ENCODE measurements at regions not wholly inside any gene's neighbourhood (a gene's known extent, or its start where the extent isn't known, plus 50 kb on each side); places are given as distances from the start of the nearest gene placed in this dataset.
"Not testable (repeated sequence)": the region's sequence is repeated elsewhere in the genome, so short reads cannot be mapped to it uniquely, and the experiment has no call there.

DNA sequence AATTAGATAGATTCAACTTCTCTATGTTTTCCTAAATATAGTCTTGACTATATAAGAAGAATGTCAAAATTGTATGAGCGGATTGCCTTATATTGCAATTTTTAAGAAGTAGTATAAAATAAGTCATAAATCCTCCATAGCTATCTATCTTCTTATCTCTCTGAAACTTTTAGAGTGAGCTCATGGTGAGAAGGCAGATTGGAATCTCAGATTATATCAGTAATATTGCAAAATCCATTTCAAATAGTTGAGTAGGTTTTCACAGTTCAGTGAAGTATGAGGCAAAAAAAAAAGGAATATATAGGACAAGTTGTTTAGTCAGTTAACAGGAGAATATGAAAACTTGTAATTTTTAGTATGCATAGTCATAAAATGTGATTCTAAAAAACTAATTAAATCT, 156.4 kb downstream of the FAM174A start:
- Histone ChIP-seq H3K9ac (ENCODE audit: low read depth in 1 of 2, low read length in 2 of 2) (no peak overlapping the region), H3K36me3 (ENCODE audit: control insufficient read depth in 2 of 2, insufficient read depth in 2 of 2, low read length in 2 of 2) (no peaks in the 10 kb centered on the region), H3K9me3 (ENCODE audit: control insufficient read depth in 2 of 2, low read length in 2 of 2) (no peaks in the 10 kb centered on the region), H3K27me3 (ENCODE audit: control insufficient read depth in 2 of 2, insufficient read depth in 2 of 2, low read length in 2 of 2) (no peaks in the 10 kb centered on the region), H3K27ac (ENCODE audit: low read depth in 2 of 2, low read length in 2 of 2) (no peak overlapping the region), H3K4me3 (ENCODE audit: low read length in 2 of 2) (no peak overlapping the region), H3K4me1 (ENCODE audit: control insufficient read depth in 2 of 2, insufficient read depth in 2 of 2, low read length in 2 of 2) (no peaks in the 10 kb centered on the region)

DNA sequence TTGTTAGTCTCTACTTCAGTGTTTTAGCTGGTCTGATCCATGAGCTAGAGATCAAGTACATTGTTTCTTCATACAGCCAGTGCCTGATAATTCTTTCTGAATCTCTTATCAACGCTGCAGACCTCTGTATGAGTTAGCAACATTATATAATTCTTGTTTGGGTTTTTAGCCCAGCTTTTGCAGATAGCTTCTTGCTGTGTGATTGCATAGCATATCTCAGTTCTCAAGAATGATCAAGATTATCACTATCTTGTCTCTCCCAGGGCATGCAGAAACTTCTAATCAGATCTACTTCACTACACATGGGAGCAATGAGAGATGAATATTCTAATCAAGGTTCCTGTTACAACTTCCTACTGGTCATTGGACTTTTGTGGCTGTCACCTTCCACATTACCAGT, 158.3 kb downstream of the FAM174A start:
- H3K4me3 ChIP-seq (ENCODE audit: low read length in 2 of 2) = no peak overlapping the region
- no peaks in the 10 kb centered on the region for H3K9me3 ChIP-seq (ENCODE audit: control insufficient read depth in 2 of 2, low read length in 2 of 2)
- H3K36me3 ChIP-seq (ENCODE audit: control insufficient read depth in 2 of 2, insufficient read depth in 2 of 2, low read length in 2 of 2) = no peaks in the 10 kb centered on the region
- H3K27me3 ChIP-seq (ENCODE audit: control insufficient read depth in 2 of 2, insufficient read depth in 2 of 2, low read length in 2 of 2) = no peaks in the 10 kb centered on the region
- no peaks in the 10 kb centered on the region for H3K4me1 ChIP-seq (ENCODE audit: control insufficient read depth in 2 of 2, insufficient read depth in 2 of 2, low read length in 2 of 2)
- H3K9ac ChIP-seq (ENCODE audit: low read depth in 1 of 2, low read length in 2 of 2) = no peak overlapping the region
- H3K27ac ChIP-seq (ENCODE audit: low read depth in 2 of 2, low read length in 2 of 2) = no peak overlapping the region

DNA sequence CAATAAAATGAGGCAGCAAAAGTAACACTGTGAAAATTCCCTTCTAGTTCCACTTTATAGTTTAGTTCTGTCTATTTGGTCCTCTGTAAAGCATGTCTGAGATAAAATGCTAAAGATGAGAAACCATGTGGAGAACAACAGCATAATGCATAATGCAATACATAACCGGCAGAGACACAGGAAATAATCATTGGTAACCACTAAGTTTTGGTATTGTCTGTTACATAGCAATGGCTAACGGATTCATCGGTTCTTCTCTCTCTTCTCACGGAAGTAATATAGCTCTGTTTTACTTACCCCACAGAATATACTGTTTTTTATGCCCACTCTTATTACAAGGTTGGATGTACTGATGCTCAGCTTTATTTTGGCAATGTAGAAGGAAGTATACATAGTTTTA, 158.9 kb downstream of the FAM174A start:
- Histone ChIP-seq H3K36me3 (ENCODE audit: control insufficient read depth in 2 of 2, insufficient read depth in 2 of 2, low read length in 2 of 2) (no peaks in the 10 kb centered on the region), H3K9ac (ENCODE audit: low read depth in 1 of 2, low read length in 2 of 2) (no peak overlapping the region), H3K27ac (ENCODE audit: low read depth in 2 of 2, low read length in 2 of 2) (no peak overlapping the region), H3K4me3 (ENCODE audit: low read length in 2 of 2) (no peak overlapping the region), H3K27me3 (ENCODE audit: control insufficient read depth in 2 of 2, insufficient read depth in 2 of 2, low read length in 2 of 2) (no peaks in the 10 kb centered on the region), H3K9me3 (ENCODE audit: control insufficient read depth in 2 of 2, low read length in 2 of 2) (no peaks in the 10 kb centered on the region), H3K4me1 (ENCODE audit: control insufficient read depth in 2 of 2, insufficient read depth in 2 of 2, low read length in 2 of 2) (no peaks in the 10 kb centered on the region)

DNA sequence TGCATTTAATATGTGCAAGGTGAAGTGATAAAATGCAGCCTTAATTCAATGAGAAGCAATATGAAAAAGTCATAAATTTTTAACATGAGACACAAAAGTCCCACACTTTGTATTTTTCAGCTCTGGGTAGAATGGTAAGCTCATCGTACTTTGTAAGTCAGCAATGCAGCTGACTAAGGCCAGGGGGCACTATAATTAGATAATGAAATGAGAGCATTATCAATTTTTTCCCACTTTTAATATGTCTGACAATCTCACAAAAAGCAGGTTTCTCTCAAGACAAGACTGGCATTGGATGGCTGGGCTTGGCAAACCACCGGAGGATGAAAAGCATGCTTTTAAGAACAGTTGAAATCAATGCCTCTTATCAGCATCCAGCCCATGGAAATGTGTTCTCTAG, 162.8 kb downstream of the FAM174A start:
- H3K4me1 ChIP-seq (ENCODE audit: control insufficient read depth in 2 of 2, insufficient read depth in 2 of 2, low read length in 2 of 2) = no peaks in the 10 kb centered on the region
- H3K27me3 ChIP-seq (ENCODE audit: control insufficient read depth in 2 of 2, insufficient read depth in 2 of 2, low read length in 2 of 2) = no peaks in the 10 kb centered on the region
- H3K4me3 ChIP-seq (ENCODE audit: low read length in 2 of 2) = no peak overlapping the region
- H3K27ac ChIP-seq (ENCODE audit: low read depth in 2 of 2, low read length in 2 of 2) = no peak overlapping the region
- no peaks in the 10 kb centered on the region for H3K36me3 ChIP-seq (ENCODE audit: control insufficient read depth in 2 of 2, insufficient read depth in 2 of 2, low read length in 2 of 2)
- H3K9me3 ChIP-seq (ENCODE audit: control insufficient read depth in 2 of 2, low read length in 2 of 2) = no peaks in the 10 kb centered on the region
- H3K9ac ChIP-seq (ENCODE audit: low read depth in 1 of 2, low read length in 2 of 2) = no peak overlapping the region

DNA sequence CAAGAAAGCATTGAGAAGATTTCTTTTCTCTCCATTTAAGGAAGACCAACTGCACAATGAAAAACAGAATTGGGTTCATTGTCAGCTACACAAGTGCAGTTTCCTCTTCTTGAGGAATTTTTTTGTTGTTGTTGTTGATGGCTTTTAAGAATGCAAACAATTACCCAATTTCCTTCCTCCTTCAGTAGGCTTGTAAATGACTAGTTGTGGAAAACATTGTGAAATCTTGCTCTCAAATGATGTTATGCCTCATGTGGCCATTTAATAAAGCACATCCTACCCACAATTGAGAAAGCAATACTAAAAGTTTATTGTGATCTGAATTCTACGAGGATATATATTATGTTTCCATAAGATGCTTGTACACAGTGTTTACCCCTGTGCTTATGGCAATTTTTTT, 171.6 kb downstream of the FAM174A start:
- H3K27ac ChIP-seq (ENCODE audit: low read depth in 2 of 2, low read length in 2 of 2) = no peak overlapping the region
- H3K9me3 ChIP-seq (ENCODE audit: control insufficient read depth in 2 of 2, low read length in 2 of 2) = no peaks in the 10 kb centered on the region
- H3K4me1 ChIP-seq (ENCODE audit: control insufficient read depth in 2 of 2, insufficient read depth in 2 of 2, low read length in 2 of 2) = no peaks in the 10 kb centered on the region
- H3K27me3 ChIP-seq (ENCODE audit: control insufficient read depth in 2 of 2, insufficient read depth in 2 of 2, low read length in 2 of 2) = no peaks in the 10 kb centered on the region
- no peak overlapping the region for H3K9ac ChIP-seq (ENCODE audit: low read depth in 1 of 2, low read length in 2 of 2)
- no peaks in the 10 kb centered on the region for H3K36me3 ChIP-seq (ENCODE audit: control insufficient read depth in 2 of 2, insufficient read depth in 2 of 2, low read length in 2 of 2)
- no peak overlapping the region for H3K4me3 ChIP-seq (ENCODE audit: low read length in 2 of 2)

DNA sequence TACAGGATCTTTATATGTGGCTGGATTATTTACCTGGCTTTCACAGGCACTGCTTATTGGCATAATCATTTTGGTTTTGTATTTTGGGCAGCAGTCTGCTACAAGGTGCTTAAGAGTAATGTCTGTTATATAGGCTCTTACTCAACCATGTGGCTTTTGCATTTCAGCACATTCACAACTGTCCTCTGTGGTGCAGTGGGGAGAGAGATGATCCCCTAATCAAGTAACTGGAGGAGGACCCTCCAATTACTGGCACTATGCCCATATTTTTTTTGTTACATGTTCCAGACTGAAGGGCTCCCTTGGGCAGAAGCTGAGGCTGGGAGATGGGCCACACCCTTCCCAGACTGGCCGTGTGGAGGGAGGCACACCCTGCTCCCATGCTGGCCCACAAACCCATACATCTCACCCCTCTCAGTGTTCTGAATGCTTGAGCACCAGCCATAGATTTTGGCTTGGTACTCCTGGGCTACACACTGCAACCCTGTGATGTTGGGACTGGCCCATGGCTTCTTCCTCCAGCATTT, 173.5 kb downstream of the FAM174A start:
- no peaks in the 10 kb centered on the region for H3K9me3 ChIP-seq (ENCODE audit: control insufficient read depth in 2 of 2, low read length in 2 of 2)
- no peaks in the 10 kb centered on the region for H3K36me3 ChIP-seq (ENCODE audit: control insufficient read depth in 2 of 2, insufficient read depth in 2 of 2, low read length in 2 of 2)
- H3K4me3 ChIP-seq (ENCODE audit: low read length in 2 of 2) = no peak overlapping the region
- no peaks in the 10 kb centered on the region for H3K4me1 ChIP-seq (ENCODE audit: control insufficient read depth in 2 of 2, insufficient read depth in 2 of 2, low read length in 2 of 2)
- H3K27me3 ChIP-seq (ENCODE audit: control insufficient read depth in 2 of 2, insufficient read depth in 2 of 2, low read length in 2 of 2) = no peaks in the 10 kb centered on the region
- no peak overlapping the region for H3K27ac ChIP-seq (ENCODE audit: low read depth in 2 of 2, low read length in 2 of 2)
- H3K9ac ChIP-seq (ENCODE audit: low read depth in 1 of 2, low read length in 2 of 2) = no peak overlapping the region

DNA sequence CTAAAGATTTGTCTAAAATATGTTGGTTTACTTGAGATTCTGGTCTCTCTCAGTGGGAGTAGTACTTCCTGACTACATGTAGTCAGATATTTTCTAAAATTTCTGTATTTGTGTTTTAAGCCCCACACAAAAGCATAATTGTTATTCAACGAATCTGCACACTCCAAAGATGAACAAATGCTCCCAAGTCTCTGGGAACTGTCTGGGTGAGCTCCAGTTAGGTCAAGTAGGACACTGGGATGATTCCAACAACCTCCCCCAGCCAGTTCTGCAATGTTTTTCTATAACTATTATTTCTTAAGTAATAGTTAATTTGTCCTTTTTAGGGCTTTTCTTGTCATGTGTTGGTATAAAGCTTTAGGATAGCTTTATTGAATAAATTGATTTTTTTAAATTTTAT, 174.6 kb downstream of the FAM174A start:
- Histone ChIP-seq H3K4me3 (ENCODE audit: low read length in 2 of 2) (no peak overlapping the region), H3K4me1 (ENCODE audit: control insufficient read depth in 2 of 2, insufficient read depth in 2 of 2, low read length in 2 of 2) (no peaks in the 10 kb centered on the region), H3K27ac (ENCODE audit: low read depth in 2 of 2, low read length in 2 of 2) (no peak overlapping the region), H3K27me3 (ENCODE audit: control insufficient read depth in 2 of 2, insufficient read depth in 2 of 2, low read length in 2 of 2) (no peaks in the 10 kb centered on the region), H3K36me3 (ENCODE audit: control insufficient read depth in 2 of 2, insufficient read depth in 2 of 2, low read length in 2 of 2) (no peaks in the 10 kb centered on the region), H3K9ac (ENCODE audit: low read depth in 1 of 2, low read length in 2 of 2) (no peak overlapping the region), H3K9me3 (ENCODE audit: control insufficient read depth in 2 of 2, low read length in 2 of 2) (no peaks in the 10 kb centered on the region)

DNA sequence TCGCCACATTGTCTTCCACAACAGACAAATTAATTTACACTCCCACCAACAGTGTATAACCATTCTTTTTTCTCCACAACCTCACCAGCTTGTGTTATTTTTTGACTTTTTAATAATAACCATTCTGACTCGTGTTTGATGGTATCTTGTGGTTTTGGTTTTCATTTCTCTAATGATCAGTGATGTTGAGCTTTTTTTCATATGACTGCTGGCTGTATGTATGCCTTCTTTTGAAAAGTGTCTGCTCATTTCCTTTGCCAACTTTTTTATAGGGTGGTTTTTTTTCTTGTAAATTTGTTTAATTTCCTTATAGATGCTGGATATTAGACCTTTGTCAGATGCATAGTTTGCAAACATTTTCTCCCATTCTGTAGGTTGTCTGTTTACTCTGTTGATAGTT, 179.6 kb downstream of the FAM174A start:
- not testable (repeated sequence) for H3K9ac ChIP-seq (ENCODE audit: low read depth in 1 of 2, low read length in 2 of 2); H3K27me3 ChIP-seq (ENCODE audit: control insufficient read depth in 2 of 2, insufficient read depth in 2 of 2, low read length in 2 of 2); H3K4me3 ChIP-seq (ENCODE audit: low read length in 2 of 2); H3K27ac ChIP-seq (ENCODE audit: low read depth in 2 of 2, low read length in 2 of 2); H3K9me3 ChIP-seq (ENCODE audit: control insufficient read depth in 2 of 2, low read length in 2 of 2); H3K36me3 ChIP-seq (ENCODE audit: control insufficient read depth in 2 of 2, insufficient read depth in 2 of 2, low read length in 2 of 2); H3K4me1 ChIP-seq (ENCODE audit: control insufficient read depth in 2 of 2, insufficient read depth in 2 of 2, low read length in 2 of 2)

DNA sequence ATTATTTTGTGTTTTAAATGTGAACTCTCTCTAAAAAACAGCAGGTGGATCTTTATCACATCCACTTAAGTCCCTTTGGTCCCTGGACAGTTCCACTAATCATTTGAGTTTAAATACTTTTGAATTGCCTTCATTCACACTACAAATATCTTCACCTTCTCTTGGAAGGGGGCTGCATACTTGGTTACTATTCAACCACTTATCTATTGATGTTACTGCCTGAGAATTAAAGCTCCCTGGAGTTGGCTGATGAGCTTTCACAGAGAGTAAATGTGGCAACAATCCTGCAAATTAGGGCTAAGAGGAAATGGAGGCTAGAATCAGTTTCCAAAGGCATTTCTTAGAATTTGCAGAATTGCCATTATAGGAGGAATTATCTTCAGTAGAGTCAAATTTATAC, 180.4 kb downstream of the ST8SIA4 start:
- Histone ChIP-seq H3K4me3 (ENCODE audit: low read length in 2 of 2) (no peak overlapping the region), H3K27me3 (ENCODE audit: control insufficient read depth in 2 of 2, insufficient read depth in 2 of 2, low read length in 2 of 2) (no peaks in the 10 kb centered on the region), H3K36me3 (ENCODE audit: control insufficient read depth in 2 of 2, insufficient read depth in 2 of 2, low read length in 2 of 2) (no peaks in the 10 kb centered on the region), H3K9ac (ENCODE audit: low read depth in 1 of 2, low read length in 2 of 2) (no peak overlapping the region), H3K4me1 (ENCODE audit: control insufficient read depth in 2 of 2, insufficient read depth in 2 of 2, low read length in 2 of 2) (no peaks in the 10 kb centered on the region), H3K27ac (ENCODE audit: low read depth in 2 of 2, low read length in 2 of 2) (no peak overlapping the region), H3K9me3 (ENCODE audit: control insufficient read depth in 2 of 2, low read length in 2 of 2) (no peaks in the 10 kb centered on the region)

DNA sequence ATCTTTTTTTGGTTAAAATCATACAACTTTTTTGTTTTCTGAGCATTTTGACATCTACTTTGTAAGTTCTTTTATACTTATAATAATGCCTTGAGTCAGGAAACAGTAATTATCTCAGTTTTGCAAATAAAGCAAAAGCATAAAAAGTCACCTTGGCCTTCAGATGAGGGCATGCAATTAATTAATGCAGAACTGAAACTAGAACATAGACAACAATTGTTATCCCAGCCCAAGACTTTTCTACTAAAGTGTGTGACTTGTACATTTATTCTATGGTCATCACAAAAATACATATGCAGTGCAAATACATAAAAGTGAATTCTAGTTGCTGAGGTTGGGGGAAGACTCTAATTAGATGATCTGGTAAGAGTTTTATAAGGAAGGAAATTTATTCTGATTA, 179.9 kb downstream of the ST8SIA4 start:
- H3K27ac ChIP-seq (ENCODE audit: low read depth in 2 of 2, low read length in 2 of 2) = no peak overlapping the region
- H3K9ac ChIP-seq (ENCODE audit: low read depth in 1 of 2, low read length in 2 of 2) = no peak overlapping the region
- no peaks in the 10 kb centered on the region for H3K4me1 ChIP-seq (ENCODE audit: control insufficient read depth in 2 of 2, insufficient read depth in 2 of 2, low read length in 2 of 2)
- H3K4me3 ChIP-seq (ENCODE audit: low read length in 2 of 2) = no peak overlapping the region
- no peaks in the 10 kb centered on the region for H3K27me3 ChIP-seq (ENCODE audit: control insufficient read depth in 2 of 2, insufficient read depth in 2 of 2, low read length in 2 of 2)
- no peaks in the 10 kb centered on the region for H3K9me3 ChIP-seq (ENCODE audit: control insufficient read depth in 2 of 2, low read length in 2 of 2)
- no peaks in the 10 kb centered on the region for H3K36me3 ChIP-seq (ENCODE audit: control insufficient read depth in 2 of 2, insufficient read depth in 2 of 2, low read length in 2 of 2)

DNA sequence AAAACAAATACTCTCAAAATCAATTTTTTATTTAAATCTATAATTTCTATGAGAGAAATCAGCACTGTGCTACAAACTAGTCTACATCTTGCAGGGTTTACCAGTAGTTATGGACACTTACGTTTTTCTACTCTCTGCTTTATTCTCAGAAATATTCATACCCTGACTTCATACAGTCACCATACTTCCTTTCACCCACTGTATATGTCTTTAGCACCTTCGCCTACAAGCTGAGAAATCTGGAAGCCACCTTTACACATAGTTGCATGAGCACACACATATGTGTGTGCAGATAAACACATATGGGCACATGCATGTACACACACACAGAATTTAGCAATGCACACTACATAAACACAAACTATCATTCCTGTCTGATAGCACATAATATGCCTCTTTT, 177.0 kb downstream of the ST8SIA4 start:
- H3K36me3 ChIP-seq (ENCODE audit: control insufficient read depth in 2 of 2, insufficient read depth in 2 of 2, low read length in 2 of 2) = no peaks in the 10 kb centered on the region
- no peak overlapping the region for H3K4me3 ChIP-seq (ENCODE audit: low read length in 2 of 2)
- no peak overlapping the region for H3K27ac ChIP-seq (ENCODE audit: low read depth in 2 of 2, low read length in 2 of 2)
- no peak overlapping the region for H3K9ac ChIP-seq (ENCODE audit: low read depth in 1 of 2, low read length in 2 of 2)
- no peaks in the 10 kb centered on the region for H3K27me3 ChIP-seq (ENCODE audit: control insufficient read depth in 2 of 2, insufficient read depth in 2 of 2, low read length in 2 of 2)
- no peaks in the 10 kb centered on the region for H3K4me1 ChIP-seq (ENCODE audit: control insufficient read depth in 2 of 2, insufficient read depth in 2 of 2, low read length in 2 of 2)
- H3K9me3 ChIP-seq (ENCODE audit: control insufficient read depth in 2 of 2, low read length in 2 of 2) = no peaks in the 10 kb centered on the region

Measured in mucosa of rectum (tissue), 2 donors.